Mesenchymal stem cell (in vitro differentiated cells and primary cell): ENCODE measurements at regions not wholly inside any gene's neighbourhood (a gene's known extent, or its start where the extent isn't known, plus 50 kb on each side); places are given as distances from the start of the nearest gene placed in this dataset.

Source experiments
- DNase-seq: peaks from one replicate; pipeline ENCODE4 v3.0.0-alpha.2; 2013
- H2AFZ ChIP-seq: one replicate; pipeline ENCODE4 v1.6.1; 2013; ENCODE audit warnings: low read depth, mild to moderate bottlenecking, control low read depth, inconsistent platforms, low read length, moderate library complexity
- H2AK5ac ChIP-seq: 2 replicates; pipeline ENCODE4 v1.6.1; 2013; ENCODE audit warnings: low read length, moderate library complexity, mild to moderate bottlenecking, inconsistent platforms; ENCODE audit not compliant: severe bottlenecking
- H2BK120ac ChIP-seq: one replicate; pipeline ENCODE4 v1.6.1; 2013; ENCODE audit warnings: low read depth, mild to moderate bottlenecking, inconsistent platforms, low read length, moderate library complexity
- H2BK12ac ChIP-seq, 2 experiments: one replicate each; pipeline ENCODE4 v1.6.1; 2013; ENCODE audit warnings: inconsistent platforms in 2 of 2, low read length in 2 of 2, mild to moderate bottlenecking in 2 of 2, moderate library complexity in 2 of 2, control low read depth in 1 of 2
- H2BK15ac ChIP-seq: one replicate; pipeline ENCODE4 v1.6.1; 2013; ENCODE audit warnings: mild to moderate bottlenecking, low read depth, inconsistent platforms; ENCODE audit not compliant: poor library complexity, severe bottlenecking
- H2BK5ac ChIP-seq: 2 replicates; pipeline ENCODE4 v1.6.1; 2013; ENCODE audit warnings: low read depth, mild to moderate bottlenecking, low read length, control low read depth, inconsistent platforms; ENCODE audit not compliant: poor library complexity, severe bottlenecking
- H3K14ac ChIP-seq, 2 experiments: one replicate each; pipeline ENCODE4 v1.6.1; 2013; ENCODE audit warnings: inconsistent platforms in 2 of 2, low read length in 2 of 2, control low read depth in 1 of 2, mild to moderate bottlenecking in 1 of 2, moderate library complexity in 1 of 2
- H3K18ac ChIP-seq, 2 experiments: one replicate each; pipeline ENCODE4 v1.6.1; 2013; ENCODE audit warnings: inconsistent platforms in 2 of 2, low read length in 2 of 2, control low read depth in 1 of 2, low read depth in 1 of 2, mild to moderate bottlenecking in 1 of 2
- H3K23ac ChIP-seq, 2 experiments: one replicate each; pipeline ENCODE4 v1.6.1; 2013; ENCODE audit warnings: inconsistent platforms in 2 of 2, low read length in 2 of 2, mild to moderate bottlenecking in 2 of 2, moderate library complexity in 2 of 2, control low read depth in 1 of 2
- H3K27ac ChIP-seq: 2 replicates; pipeline ENCODE4 v1.5.1; 2013; ENCODE audit warnings: mild to moderate bottlenecking, moderate library complexity, low read length, control low read depth, inconsistent platforms; ENCODE audit not compliant: poor library complexity, severe bottlenecking
- H3K27me3 ChIP-seq, 2 experiments: 2 replicates each; pipeline versions ENCODE4 v1.6.1 to v1.7.0; 2013; ENCODE audit warnings: low read length in 2 of 2, mild to moderate bottlenecking in 2 of 2, moderate library complexity in 2 of 2, control low read depth in 1 of 2, inconsistent platforms in 1 of 2; ENCODE audit not compliant: control insufficient read depth in 1 of 2, insufficient read depth in 1 of 2
- H3K36me3 ChIP-seq, 2 experiments: 2 replicates each; pipeline versions ENCODE4 v1.6.1 to v1.7.0; 2013; ENCODE audit warnings: low read length in 2 of 2, control low read depth in 1 of 2, inconsistent platforms in 1 of 2, low read depth in 1 of 2, mild to moderate bottlenecking in 1 of 2; ENCODE audit not compliant: insufficient read depth in 2 of 2, control insufficient read depth in 1 of 2
- H3K4ac ChIP-seq, 2 experiments: one replicate each; pipeline ENCODE4 v1.6.1; 2013; ENCODE audit warnings: inconsistent platforms in 2 of 2, low read length in 2 of 2, mild to moderate bottlenecking in 2 of 2, moderate library complexity in 2 of 2, control low read depth in 1 of 2, low read depth in 1 of 2
- H3K4me1 ChIP-seq: 2 replicates; pipeline ENCODE4 v1.6.1; 2013; ENCODE audit warnings: low read depth, low read length, control low read depth; ENCODE audit not compliant: control insufficient read depth, insufficient read depth
- H3K4me2 ChIP-seq: 2 replicates; pipeline ENCODE4 v1.6.1; 2013; ENCODE audit warnings: low read length, mild to moderate bottlenecking, inconsistent platforms; ENCODE audit not compliant: poor library complexity, severe bottlenecking
- H3K4me3 ChIP-seq, 2 experiments: 2 replicates each; pipeline versions ENCODE4 v1.5.1 to v1.7.0; 2013; ENCODE audit warnings: low read length in 2 of 2, mild to moderate bottlenecking in 2 of 2, control low read depth in 1 of 2, low read depth in 1 of 2; ENCODE audit not compliant: insufficient read depth in 1 of 2
- H3K79me1 ChIP-seq: replicated peaks from 2 replicates; pipeline ENCODE4 v1.6.1; 2013; ENCODE audit warnings: mild to moderate bottlenecking, control low read depth, low read length, inconsistent platforms; ENCODE audit not compliant: poor library complexity, severe bottlenecking
- H3K9ac ChIP-seq: 2 replicates; pipeline ENCODE4 v1.7.0; 2013; ENCODE audit warnings: mild to moderate bottlenecking, low read length, moderate library complexity
- H3K9me3 ChIP-seq: 2 replicates; pipeline ENCODE4 v1.7.0; 2013; ENCODE audit warnings: mild to moderate bottlenecking, low read length; ENCODE audit not compliant: control insufficient read depth
- H4K8ac ChIP-seq: one replicate; pipeline ENCODE4 v1.6.1; 2013; ENCODE audit warnings: inconsistent platforms, mild to moderate bottlenecking, low read length, moderate library complexity
- H4K91ac ChIP-seq: one replicate; pipeline ENCODE4 v1.6.1; 2013; ENCODE audit warnings: mild to moderate bottlenecking, low read length, inconsistent platforms
- WGBS: methylation state at CpG from one replicate; pipeline ENCODE4 v1.1.7; 2013; ENCODE audit warnings: mixed read lengths; 5-methylcytosine and 5-hydroxymethylcytosine counted together

DNA sequence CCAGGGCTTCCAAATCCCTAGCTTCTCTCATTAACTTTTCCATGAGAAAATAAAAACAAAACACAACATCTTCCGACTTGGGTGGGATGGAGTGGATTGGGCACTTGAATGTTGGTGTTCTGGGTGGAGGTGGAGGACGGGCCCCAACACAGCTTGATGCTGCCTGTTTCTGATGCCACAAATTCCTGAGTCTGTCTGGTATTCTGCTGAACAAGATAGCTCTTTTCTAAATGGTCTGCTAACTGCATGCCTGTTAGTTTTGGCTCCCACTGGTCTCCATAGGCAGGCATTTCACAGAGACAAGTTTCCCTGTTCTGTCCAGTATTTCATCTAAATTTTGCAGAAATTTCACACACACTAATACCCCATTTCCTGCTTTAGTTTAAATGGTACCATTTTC, 160.9 kb upstream of the FZD8 start:
- Histone ChIP-seq H3K18ac (no peak overlapping the region), H4K8ac (no peak overlapping the region), H2BK5ac (no peak overlapping the region), H3K4me2 (no peak overlapping the region), H3K23ac (no peak overlapping the region), H3K27me3 (peaks cover 0 to 3% of the 10 kb centered on the region in 2 experiments), H3K27ac (no peak overlapping the region), H2BK12ac (no peak overlapping the region), H3K36me3 (no peaks in the 10 kb centered on the region), H3K9me3 (no peaks in the 10 kb centered on the region), H2AK5ac (no peak overlapping the region), H3K14ac (no peak overlapping the region), H2AFZ (no peak overlapping the region), H4K91ac (no peak overlapping the region), H2BK15ac (no peak overlapping the region), H3K9ac (no peak overlapping the region), H3K79me1 (no peaks in the 10 kb centered on the region), H2BK120ac (no peak overlapping the region), H3K4ac (no peak overlapping the region), H3K4me1 (no peaks in the 10 kb centered on the region), H3K4me3 (no peak overlapping the region)
- WGBS = 83% methylated on average over 2 of the region's 2 CpGs
- no peak for DNase-seq

GRCh38 chr10:35797187-35797586, 155.1 kb upstream of the FZD8 start:
- Histone ChIP-seq H3K4me2 (no peak overlapping the region), H2BK15ac (no peak overlapping the region), H3K4ac (no peak overlapping the region), H2BK12ac (no peak overlapping the region), H3K4me3 (no peak overlapping the region), H3K9me3 (no peaks in the 10 kb centered on the region), H2BK5ac (no peak overlapping the region), H3K4me1 (peaks cover 4% of the 10 kb centered on the region), H4K8ac (no peak overlapping the region), H3K14ac (no peak overlapping the region), H2BK120ac (no peak overlapping the region), H4K91ac (no peak overlapping the region), H3K27me3 (no peaks in the 10 kb centered on the region), H3K79me1 (no peaks in the 10 kb centered on the region), H2AK5ac (no peak overlapping the region), H3K23ac (no peak overlapping the region), H3K36me3 (no peaks in the 10 kb centered on the region), H3K27ac (no peak overlapping the region), H2AFZ (no peak overlapping the region), H3K9ac (no peak overlapping the region), H3K18ac (no peak overlapping the region)
- no peak for DNase-seq
- WGBS = no CpG with 5 or more reads among the region's 2 CpGs

GRCh38 chr10:35795131-35795824, 153.2 kb upstream of the FZD8 start:
- no peak overlapping the region for H3K18ac ChIP-seq
- peak overlapping the region in 1 of 2 experiments; percentile 4 for H3K14ac ChIP-seq
- H2BK120ac ChIP-seq = no peak overlapping the region
- H3K9me3 ChIP-seq = no peaks in the 10 kb centered on the region
- H3K4ac ChIP-seq = no peak overlapping the region
- no peak overlapping the region for H4K91ac ChIP-seq
- no peaks in the 10 kb centered on the region for H3K79me1 ChIP-seq
- H3K4me1 ChIP-seq = peaks cover 6% of the 10 kb centered on the region
- peak overlapping the region; percentile 9 for H2BK15ac ChIP-seq
- H3K27me3 ChIP-seq = no peaks in the 10 kb centered on the region
- no peak overlapping the region for H2AFZ ChIP-seq
- DNase-seq = no peak
- no peaks in the 10 kb centered on the region for H3K36me3 ChIP-seq
- no peak overlapping the region for H3K4me2 ChIP-seq
- peak overlapping the region in 1 of 2 experiments; percentile 21 for H2BK12ac ChIP-seq
- H3K27ac ChIP-seq = no peak overlapping the region
- no peak overlapping the region for H2BK5ac ChIP-seq
- no peak overlapping the region for H3K23ac ChIP-seq
- H3K4me3 ChIP-seq = no peak overlapping the region
- no peak overlapping the region for H2AK5ac ChIP-seq
- peak overlapping the region; percentile 79 for H4K8ac ChIP-seq
- WGBS = 78% methylated on average over 12 of the region's 13 CpGs
- no peak overlapping the region for H3K9ac ChIP-seq

DNA sequence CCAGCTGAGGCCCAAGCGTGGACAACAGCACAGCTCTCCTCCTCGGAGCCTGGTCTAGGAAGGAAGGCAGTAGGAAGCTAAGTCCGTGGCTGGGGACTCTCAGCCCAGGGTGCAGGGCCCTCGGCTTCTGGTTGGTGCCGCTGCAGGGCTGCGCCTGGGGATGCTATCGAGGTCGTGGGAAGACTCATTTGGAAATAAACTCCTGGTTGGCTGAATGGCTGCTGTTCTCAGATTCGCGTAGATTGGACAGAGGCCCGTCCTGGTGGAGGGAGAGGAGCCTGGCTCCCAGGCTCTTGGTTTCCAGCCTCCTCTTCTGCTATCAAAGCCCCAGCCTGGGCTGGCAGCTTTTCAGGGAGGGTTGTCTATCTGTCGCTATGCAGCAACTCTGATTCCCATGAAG, 152.6 kb upstream of the FZD8 start:
- peak overlapping the region; percentile 9 for H2BK15ac ChIP-seq
- H3K23ac ChIP-seq = no peak overlapping the region
- H4K8ac ChIP-seq = no peak overlapping the region
- H2AFZ ChIP-seq = no peak overlapping the region
- WGBS = 95% methylated on average over 12 of the region's 12 CpGs
- H4K91ac ChIP-seq = no peak overlapping the region
- H3K9ac ChIP-seq = no peak overlapping the region
- no peak overlapping the region for H3K18ac ChIP-seq
- H3K4me1 ChIP-seq = peaks cover 6% of the 10 kb centered on the region
- DNase-seq = no peak
- no peak overlapping the region for H3K4me3 ChIP-seq
- no peak overlapping the region for H3K4me2 ChIP-seq
- no peaks in the 10 kb centered on the region for H3K9me3 ChIP-seq
- H3K79me1 ChIP-seq = no peaks in the 10 kb centered on the region
- no peaks in the 10 kb centered on the region for H3K27me3 ChIP-seq
- no peak overlapping the region for H3K27ac ChIP-seq
- no peak overlapping the region for H3K14ac ChIP-seq
- H3K4ac ChIP-seq = no peak overlapping the region
- H2BK12ac ChIP-seq = no peak overlapping the region
- H2AK5ac ChIP-seq = no peak overlapping the region
- no peaks in the 10 kb centered on the region for H3K36me3 ChIP-seq
- no peak overlapping the region for H2BK5ac ChIP-seq
- H2BK120ac ChIP-seq = no peak overlapping the region
